Stomach (tissue), 8 donors: ENCODE measurements at regions not wholly inside any gene's neighbourhood (a gene's known extent, or its start where the extent isn't known, plus 50 kb on each side); places are given as distances from the start of the nearest gene placed in this dataset.

ENCODE experiments used
- DNase-seq, 2 donors: peaks; one replicate each; pipeline versions ENCODE4 v3.0.0 to v3.0.0-alpha.2; 2013 to 2019
- H3K27ac ChIP-seq, 5 donors: fragments of 200-600 bp in 4 of 5; sonication (generic) in 4 of 5; one replicate each; pipeline ENCODE4 v1.5.1; 2013 to 2019; ENCODE audit warnings: mild to moderate bottlenecking in 1 of 5, moderate library complexity in 1 of 5
- H3K27me3 ChIP-seq, 3 donors: fragments of 200-600 bp; sonication (generic); one replicate each; pipeline ENCODE4 v1.5.1; 2017 to 2019; ENCODE audit warnings: mixed run types in 1 of 3
- H3K36me3 ChIP-seq, 4 donors: fragments of 200-600 bp; sonication (generic); 1 replicate in 3 of 4; 2 replicates in 1 of 4; pipeline ENCODE4 v1.5.1; 2016 to 2019
- H3K4me1 ChIP-seq, 4 donors: fragments of 200-600 bp; sonication (generic); one replicate each; pipeline ENCODE4 v1.5.1; 2016 to 2019
- H3K4me3 ChIP-seq, 4 donors: fragments of 200-600 bp; sonication (generic) in 3 of 4; one replicate each; pipeline ENCODE4 v1.5.1; 2016 to 2019; ENCODE audit warnings: mild to moderate bottlenecking in 1 of 4
- H3K9me3 ChIP-seq, 4 donors: fragments of 200-600 bp; sonication (generic); one replicate each; pipeline ENCODE4 v1.5.1; 2016 to 2019
- EP300 ChIP-seq: sonication (generic); formaldehyde crosslinking; IDR thresholded peaks from one replicate; pipeline ENCODE4 v1.6.1; 2017; ENCODE audit warnings: antibody characterized with exemption
- POLR2A ChIP-seq, 4 donors: fragments of 450-650 bp; IDR thresholded peaks; one replicate each; pipeline ENCODE4 v1.6.1; 2016; ENCODE audit warnings: antibody characterized with exemption in 4 of 4, control low read depth in 2 of 4, mild to moderate bottlenecking in 1 of 4, moderate library complexity in 1 of 4
- POLR2AphosphoS5 ChIP-seq, 3 donors: sonication (generic); formaldehyde crosslinking; IDR thresholded peaks; one replicate each; pipeline ENCODE4 v1.6.1; 2016; ENCODE audit warnings: antibody characterized with exemption in 3 of 3
- WGBS, 5 donors: extraction: QIAGEN DNeasy Blood & Tissue Kit in 3 of 5; methylation state at CpG; one replicate each; pipeline versions ENCODE4 v1.1.5 to v1.1.7; 2013 to 2018; 5-methylcytosine and 5-hydroxymethylcytosine counted together
- intact Hi-C: fragments of 100-400 bp; cut with DNase I; formaldehyde crosslinking; loops from one replicate; pipeline ENCODE4 v1.15.1; 2023; ENCODE audit warnings: low total_unique reads
- TF ChIP-seq, protein P1 (sequence below), 7 experiments: fragments of 450-650 bp in 4 of 7; fragments of 200-600 bp in 3 of 7; sonication (generic) in 3 of 7; IDR thresholded peaks; one replicate each; pipeline ENCODE4 v1.5.1; 2016 to 2019; ENCODE audit warnings: antibody characterized with exemption in 7 of 7, control low read depth in 2 of 7, mild to moderate bottlenecking in 1 of 7
- donor health status: healthy with polysubstance abuse.
- donor health status: Bipolar disorder and iron deficiency.
- donor health status: healthy.

DNA sequence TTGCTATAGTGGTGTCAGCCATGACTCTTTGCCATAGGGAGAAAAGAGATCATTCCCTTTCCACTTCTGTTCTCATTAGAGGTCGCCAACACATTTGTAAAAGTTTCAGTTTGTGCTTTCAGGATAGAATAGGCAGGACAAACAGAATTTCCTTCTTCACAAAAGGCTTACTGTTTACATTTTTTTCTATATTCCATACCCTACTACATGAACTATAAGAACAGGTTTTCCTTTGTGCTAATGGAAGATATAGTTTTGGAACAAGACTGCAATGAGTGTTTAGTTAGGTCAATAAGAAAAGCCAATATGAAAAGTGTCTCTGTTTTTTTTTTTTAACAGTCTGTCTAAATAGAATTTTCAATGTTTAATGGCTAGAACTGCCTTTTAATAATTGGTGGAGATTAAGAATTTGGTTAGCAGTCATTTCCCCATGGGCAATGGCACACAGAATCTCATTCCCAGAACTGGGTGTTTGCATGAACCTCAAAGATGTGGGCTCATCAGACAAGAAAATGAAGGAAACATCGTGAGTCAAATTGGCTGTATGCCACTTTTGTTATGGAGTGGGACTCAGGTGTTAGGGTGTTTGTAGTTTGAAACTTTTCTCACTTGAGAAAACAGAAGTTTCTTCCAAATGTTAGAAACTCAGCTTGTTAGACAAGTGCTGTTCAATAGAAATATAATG is 75.2 kb upstream of the PRLR start:
- WGBS, 5 donors = 31 to 78% (median 55%) methylated on average over 2 of the region's 2 CpGs

DNA sequence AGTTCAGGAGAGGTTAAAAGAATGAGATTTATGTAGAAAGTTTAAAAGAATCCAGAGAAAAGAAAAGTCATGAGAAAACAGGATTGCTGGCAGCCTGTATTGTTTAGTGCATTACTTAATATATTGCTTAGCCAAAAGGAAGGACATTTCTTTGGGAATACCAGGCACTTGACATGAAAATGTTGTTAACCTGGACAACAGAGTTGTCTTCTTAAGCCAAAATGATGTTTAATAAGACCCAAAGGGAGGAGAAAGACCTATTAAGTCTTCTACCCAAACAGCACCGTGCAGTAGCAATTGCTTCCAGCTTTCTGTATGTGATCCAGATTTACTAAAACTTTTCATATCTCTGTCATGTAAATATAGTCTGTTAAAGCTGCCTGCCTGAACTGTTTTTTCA is 74.0 kb upstream of the PRLR start:
- 17 to 44% (median 33%) methylated on average over 1 of the region's 1 CpG for WGBS, 5 donors
- TF ChIP-seq, protein P1, sequence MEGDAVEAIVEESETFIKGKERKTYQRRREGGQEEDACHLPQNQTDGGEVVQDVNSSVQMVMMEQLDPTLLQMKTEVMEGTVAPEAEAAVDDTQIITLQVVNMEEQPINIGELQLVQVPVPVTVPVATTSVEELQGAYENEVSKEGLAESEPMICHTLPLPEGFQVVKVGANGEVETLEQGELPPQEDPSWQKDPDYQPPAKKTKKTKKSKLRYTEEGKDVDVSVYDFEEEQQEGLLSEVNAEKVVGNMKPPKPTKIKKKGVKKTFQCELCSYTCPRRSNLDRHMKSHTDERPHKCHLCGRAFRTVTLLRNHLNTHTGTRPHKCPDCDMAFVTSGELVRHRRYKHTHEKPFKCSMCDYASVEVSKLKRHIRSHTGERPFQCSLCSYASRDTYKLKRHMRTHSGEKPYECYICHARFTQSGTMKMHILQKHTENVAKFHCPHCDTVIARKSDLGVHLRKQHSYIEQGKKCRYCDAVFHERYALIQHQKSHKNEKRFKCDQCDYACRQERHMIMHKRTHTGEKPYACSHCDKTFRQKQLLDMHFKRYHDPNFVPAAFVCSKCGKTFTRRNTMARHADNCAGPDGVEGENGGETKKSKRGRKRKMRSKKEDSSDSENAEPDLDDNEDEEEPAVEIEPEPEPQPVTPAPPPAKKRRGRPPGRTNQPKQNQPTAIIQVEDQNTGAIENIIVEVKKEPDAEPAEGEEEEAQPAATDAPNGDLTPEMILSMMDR (IDR thresholded peaks at IDR 0.05) = no peak
- TF ChIP-seq POLR2A (IDR thresholded peaks at IDR 0.05) = no peak
- TF ChIP-seq POLR2AphosphoS5 (IDR thresholded peaks at IDR 0.05) = no peak
- no peak for TF ChIP-seq EP300
- Histone ChIP-seq H3K9me3 (no peaks in the 10 kb centered on the region), H3K27ac (no peak overlapping the region), H3K27me3 (no peaks in the 10 kb centered on the region), H3K36me3 (no peaks in the 10 kb centered on the region), H3K4me1 (no peaks in the 10 kb centered on the region), H3K4me3 (no peak overlapping the region)
- intact Hi-C loops = no loop called here
- DNase-seq = no peak

More for the DNA sequence above, 75.2 kb upstream of the PRLR start:
- TF ChIP-seq EP300 = no peak
- TF ChIP-seq POLR2A (IDR thresholded peaks at IDR 0.05) = no peak
- TF ChIP-seq, protein P1 (IDR thresholded peaks at IDR 0.05) = no peak
- TF ChIP-seq POLR2AphosphoS5 (IDR thresholded peaks at IDR 0.05) = no peak
- H3K4me1 ChIP-seq = no peaks in the 10 kb centered on the region
- DNase-seq = no peak
- no peak overlapping the region for H3K27ac ChIP-seq
- intact Hi-C loops = no loop called here
- no peaks in the 10 kb centered on the region for H3K27me3 ChIP-seq
- H3K36me3 ChIP-seq = no peaks in the 10 kb centered on the region
- no peaks in the 10 kb centered on the region for H3K9me3 ChIP-seq
- no peak overlapping the region for H3K4me3 ChIP-seq

DNA sequence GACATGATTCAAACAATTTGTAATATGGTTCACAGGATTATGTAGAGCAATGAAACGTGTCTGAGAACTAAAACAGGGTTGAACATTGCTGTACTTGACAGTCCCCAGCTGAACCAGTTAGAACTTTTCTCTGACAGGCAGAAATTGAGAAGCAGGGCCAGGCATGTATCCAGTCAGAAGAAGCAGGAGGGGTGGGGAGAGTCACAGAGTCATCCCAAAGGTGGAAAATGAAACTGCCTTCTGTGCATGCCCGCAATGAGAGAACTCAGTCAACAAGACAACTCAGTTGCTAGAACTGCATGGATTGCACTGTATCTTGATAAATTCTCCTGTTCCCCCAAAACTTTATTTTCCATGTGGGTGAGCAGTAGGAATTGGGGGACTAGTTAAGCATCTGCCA is 72.9 kb upstream of the PRLR start:
- Histone ChIP-seq H3K4me1 (no peaks in the 10 kb centered on the region), H3K36me3 (no peaks in the 10 kb centered on the region), H3K9me3 (no peaks in the 10 kb centered on the region), H3K27me3 (no peaks in the 10 kb centered on the region), H3K4me3 (no peak overlapping the region), H3K27ac (no peak overlapping the region)
- WGBS, 5 donors = 76 to 92% (median 77%) methylated on average over 2 of the region's 2 CpGs
- intact Hi-C loops = no loop called here
- DNase-seq = no peak
- TF ChIP-seq POLR2A (IDR thresholded peaks at IDR 0.05) (no peak), EP300 (no peak), POLR2AphosphoS5 (IDR thresholded peaks at IDR 0.05) (no peak)
- TF ChIP-seq, protein P1 (IDR thresholded peaks at IDR 0.05) = no peak

DNA sequence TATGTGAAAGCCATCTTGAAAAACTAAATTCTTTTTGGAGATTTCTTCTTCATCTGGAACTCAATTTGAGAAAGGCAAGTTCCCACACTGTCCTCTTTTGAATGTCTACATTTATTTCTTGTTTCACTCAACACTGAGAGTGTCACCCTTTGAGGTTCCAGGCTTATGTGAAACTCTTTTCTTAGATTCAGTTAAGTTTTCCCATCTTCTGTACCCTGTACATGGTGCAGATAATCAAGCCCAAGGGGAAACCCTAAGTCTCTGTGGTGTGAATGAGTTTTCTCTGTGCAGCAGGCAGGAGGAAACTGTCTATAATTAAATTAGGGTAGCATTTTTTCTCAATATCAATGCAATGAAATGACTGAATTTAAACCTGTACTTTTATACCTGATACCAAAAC is 72.3 kb upstream of the PRLR start:
- no peaks in the 10 kb centered on the region for H3K9me3 ChIP-seq
- H3K36me3 ChIP-seq = no peaks in the 10 kb centered on the region
- no peak overlapping the region for H3K4me3 ChIP-seq
- DNase-seq = no peak
- TF ChIP-seq POLR2AphosphoS5 (IDR thresholded peaks at IDR 0.05) (no peak), EP300 (no peak)
- H3K4me1 ChIP-seq = no peaks in the 10 kb centered on the region
- intact Hi-C loops = no loop called here
- H3K27me3 ChIP-seq = no peaks in the 10 kb centered on the region
- H3K27ac ChIP-seq = no peak overlapping the region

DNA sequence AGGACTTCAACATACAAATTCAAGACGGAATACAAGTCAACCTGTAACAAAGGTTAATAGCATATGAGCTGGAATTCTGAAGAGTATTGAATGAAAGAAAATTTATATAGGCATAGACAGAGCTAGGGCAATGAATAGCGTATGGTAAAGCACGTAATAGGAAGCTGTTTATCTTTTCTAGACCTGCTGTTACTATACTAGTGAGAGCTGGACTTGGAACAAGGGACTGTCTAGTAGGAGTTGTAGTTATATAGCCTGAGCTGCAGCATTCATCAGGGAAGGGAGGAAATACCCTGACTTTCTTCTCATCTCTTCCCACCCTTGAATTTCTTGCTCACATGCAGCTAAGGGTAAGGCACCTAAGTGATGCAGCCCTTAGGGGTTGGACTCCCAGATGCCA is 67.5 kb upstream of the PRLR start:
- intact Hi-C loops = no loop called here
- WGBS, 5 donors = 60 to 79% (median 76%) methylated on average over 3 of the region's 3 CpGs
- DNase-seq = no peak
- no peak overlapping the region for H3K27ac ChIP-seq
- no peak overlapping the region for H3K4me3 ChIP-seq
- H3K4me1 ChIP-seq = no peaks in the 10 kb centered on the region
- H3K36me3 ChIP-seq = no peaks in the 10 kb centered on the region
- no peaks in the 10 kb centered on the region for H3K27me3 ChIP-seq
- TF ChIP-seq POLR2A (IDR thresholded peaks at IDR 0.05) = no peak
- TF ChIP-seq, protein P1 (IDR thresholded peaks at IDR 0.05) = no peak
- TF ChIP-seq POLR2AphosphoS5 (IDR thresholded peaks at IDR 0.05) = no peak
- no peak for TF ChIP-seq EP300
- H3K9me3 ChIP-seq = no peaks in the 10 kb centered on the region
